ENCODE measurements at regions not wholly inside any gene's neighbourhood (a gene's known extent, or its start where the extent isn't known, plus 50 kb on each side); places are given as distances from the start of the nearest gene placed in this dataset.

GRCh38 chr6:51529240-51529639 is 558.2 kb downstream of the PKHD1 start:
- TF ChIP-seq CTCF (IDR thresholded peaks at IDR 0.05): no peak
- no peak for TF ChIP-seq POLR2A (IDR thresholded peaks at IDR 0.05)

Data from suprapubic skin (tissue), 3 donors.